K562 (cell line): ENCODE measurements at regions not wholly inside any gene's neighbourhood (a gene's known extent, or its start where the extent isn't known, plus 50 kb on each side); places are given as distances from the start of the nearest gene placed in this dataset.

ENCODE experiments used
- ATAC-seq: fragments of 200-7000 bp; cut with Tn5 transposase; 3 replicates; pipeline ENCODE4 v1.9.1; 2020; ENCODE audit warnings: moderate library complexity
- BruUV-seq: library from RNA; stranded (reverse); fragments of 400-500 nt; replicated peaks from 2 replicates; lab custom pipeline; 2021; lab: Mats Ljungman, UMichigan
- CTCF ChIA-PET: fragments of 300-600 bp; formaldehyde crosslinking; extraction: SDS; loops from one replicate; lab custom pipeline; 2021; ENCODE audit warnings: low intra/inter-chr PET ratio; lab: Yijun Ruan, JAX
- POLR2A ChIA-PET: fragments of 300-600, 350-650 bp; sonication (Branson Sonifier 250); formaldehyde crosslinking; extraction: SDS; loops from one replicate; lab custom pipeline; 2021; ENCODE audit warnings: antibody characterized with exemption, inconsistent platforms; lab: Yijun Ruan, JAX
- DNase-seq, 4 experiments: peaks; one replicate each; pipeline versions ENCODE4 v3.0.0 to v3.0.0-alpha.2; 2011 to 2018; ENCODE audit warnings: low spot score in 3 of 4, mixed read lengths in 3 of 4; ENCODE audit errors: extremely low read depth in 1 of 4
- FAIRE-seq: peaks from 2 replicates; lab custom pipeline; 2011; peaks lifted over from hg19 to GRCh38; lab: Jason Lieb, UNC
- H2AFZ ChIP-seq: 2 replicates; pipeline ENCODE4 v1.6.0; 2011; ENCODE audit warnings: low read depth, low read length, control low read depth, inconsistent platforms
- H3K27ac ChIP-seq: fragments of 200-600 bp; 3 replicates; pipeline ENCODE4 v1.8.0; 2011; ENCODE audit warnings: low read depth, mild to moderate bottlenecking, control low read depth, inconsistent platforms, low read length, moderate library complexity, mixed read lengths; ENCODE audit errors: extremely low read depth
- H3K27me3 ChIP-seq, 2 experiments: fragments of 300-600 bp in 1 of 2; 2 replicates in 1 of 2; 3 replicates in 1 of 2; pipeline versions ENCODE4 v1.6.0 to v1.8.0; 2011; ENCODE audit warnings: inconsistent platforms in 2 of 2, low read length in 2 of 2, mild to moderate bottlenecking in 1 of 2, mixed read lengths in 1 of 2, moderate library complexity in 1 of 2; ENCODE audit not compliant: control insufficient read depth in 2 of 2, insufficient read depth in 2 of 2
- H3K36me3 ChIP-seq: fragments of 300-600 bp; 3 replicates; pipeline ENCODE4 v1.8.0; 2011; ENCODE audit warnings: mild to moderate bottlenecking, low read length, inconsistent platforms; ENCODE audit not compliant: control insufficient read depth, insufficient read depth
- H3K4me1 ChIP-seq, 2 experiments: fragments of 200-600 bp in 1 of 2; replicated peaks in 1 of 2; 2 replicates in 1 of 2; 3 replicates in 1 of 2; pipeline versions ENCODE4 v1.5.1 to v1.8.0; 2011; ENCODE audit warnings: inconsistent platforms in 2 of 2, low read length in 2 of 2, mild to moderate bottlenecking in 1 of 2, mixed read lengths in 1 of 2, moderate library complexity in 1 of 2; ENCODE audit not compliant: control insufficient read depth in 2 of 2, insufficient read depth in 2 of 2
- H3K4me2 ChIP-seq: 2 replicates; pipeline ENCODE4 v1.6.1; 2011; ENCODE audit warnings: low read length, control low read depth, inconsistent platforms, mixed read lengths; ENCODE audit not compliant: insufficient read depth
- H3K4me3 ChIP-seq: fragments of 200-600 bp; sonication (generic), shearing (Covaris generic); 2 replicates; pipeline ENCODE4 v1.5.1; 2016; ENCODE audit warnings: control low read depth, inconsistent platforms
- H3K79me2 ChIP-seq: fragments of 200-600 bp; 3 replicates; pipeline ENCODE4 v1.8.0; 2011; ENCODE audit warnings: low read length, inconsistent platforms; ENCODE audit not compliant: control insufficient read depth, insufficient read depth
- H3K9ac ChIP-seq, 2 experiments: 2 replicates each; pipeline versions ENCODE4 v1.6.0 to v1.6.1; 2011; ENCODE audit warnings: low read depth in 2 of 2, low read length in 2 of 2, control low read depth in 1 of 2, inconsistent platforms in 1 of 2, mild to moderate bottlenecking in 1 of 2, mixed read lengths in 1 of 2; ENCODE audit not compliant: insufficient read depth in 1 of 2
- H3K9me1 ChIP-seq: one replicate; pipeline ENCODE4 v1.6.0; 2011; ENCODE audit warnings: inconsistent platforms, mild to moderate bottlenecking, low read length, moderate library complexity; ENCODE audit not compliant: control insufficient read depth, insufficient read depth
- H3K9me3 ChIP-seq: replicated peaks from 2 replicates; pipeline ENCODE4 v1.5.1; 2011; ENCODE audit warnings: low read depth, low read length, inconsistent platforms; ENCODE audit not compliant: control insufficient read depth, insufficient read depth
- H4K20me1 ChIP-seq: replicated peaks from 2 replicates; pipeline ENCODE4 v1.6.1; 2011; ENCODE audit warnings: low read length, inconsistent platforms, mixed read lengths; ENCODE audit not compliant: control insufficient read depth, insufficient read depth
- ASH1L ChIP-seq: fragments of 450-650 bp; IDR thresholded peaks from 2 replicates; pipeline ENCODE4 v1.6.1; 2018; ENCODE audit warnings: borderline replicate concordance, mild to moderate bottlenecking, low read depth; ENCODE audit not compliant: partially characterized antibody
- CBX5 ChIP-seq: IDR thresholded peaks from 2 replicates; pipeline ENCODE4 v1.6.1; 2014; ENCODE audit warnings: low read depth, borderline replicate concordance
- HNRNPH1 ChIP-seq: fragments of 200-400 bp; formaldehyde crosslinking; optimal IDR thresholded peaks from 2 replicates; pipeline ENCODE3; 2017; ENCODE audit warnings: low read depth, mild to moderate bottlenecking, low read length, moderate library complexity
- MXD1 ChIP-seq: fragments of 250-450 bp; sonication (Bioruptor Pico); IDR thresholded peaks from 2 replicates; pipeline ENCODE4 v1.8.0; 2021; ENCODE audit warnings: borderline replicate concordance, mild to moderate bottlenecking, moderate library complexity; ENCODE audit not compliant: poor library complexity, severe bottlenecking
- MYC ChIP-seq, 2 experiments: fragments of 250-450 bp in 1 of 2; sonication (Bioruptor Pico) in 1 of 2; IDR thresholded peaks; 2 replicates each; pipeline versions ENCODE4 v1.5.1 to v1.6.1; 2012 to 2021; ENCODE audit warnings: low read depth in 2 of 2, borderline replicate concordance in 1 of 2, improper control_type of control experiment in 1 of 2, low read length in 1 of 2, mild to moderate bottlenecking in 1 of 2, moderate library complexity in 1 of 2
- NR2C2 ChIP-seq, 2 experiments: fragments of 200-800 bp in 1 of 2; sonication (Bioruptor generic) in 1 of 2; sonication (generic) in 1 of 2; formaldehyde crosslinking in 1 of 2; IDR thresholded peaks; 2 replicates each; pipeline versions ENCODE4 v1.6.1 to v1.8.0; 2016 to 2022; ENCODE audit warnings: mild to moderate bottlenecking in 1 of 2, missing compliant biosample characterization in 1 of 2, missing genetic modification characterization in 1 of 2, missing genetic modification reagents in 1 of 2
- SAFB2 ChIP-seq: fragments of 200-400 bp; formaldehyde crosslinking; IDR thresholded peaks from 2 replicates; pipeline ENCODE4 v1.6.1; 2018; ENCODE audit warnings: borderline replicate concordance, low read length, low read depth, moderate library complexity; ENCODE audit not compliant: severe bottlenecking
- TAF9B ChIP-seq: fragments of 450-650 bp; IDR thresholded peaks from 2 replicates; pipeline ENCODE4 v1.6.1; 2018; ENCODE audit warnings: mild to moderate bottlenecking; ENCODE audit not compliant: partially characterized antibody
- TBP ChIP-seq: optimal IDR thresholded peaks from 2 replicates; pipeline ENCODE3; 2011; ENCODE audit warnings: low read depth, low read length, improper control_type of control experiment
- ZKSCAN8 ChIP-seq: fragments of 200-800 bp; sonication (Bioruptor generic); IDR thresholded peaks from 2 replicates; pipeline ENCODE4 v1.6.1; 2016; ENCODE audit warnings: missing genetic modification characterization, missing compliant biosample characterization
- ZNF217 ChIP-seq: sonication (generic); formaldehyde crosslinking; IDR thresholded peaks from 2 replicates; pipeline ENCODE4 v1.8.0; 2022; ENCODE audit warnings: mild to moderate bottlenecking, missing genetic modification reagents
- ZNF586 ChIP-seq: fragments of 450-650 bp; formaldehyde crosslinking; conservative IDR thresholded peaks from 2 replicates; pipeline ENCODE4 v1.4.0; 2020; ENCODE audit warnings: mild to moderate bottlenecking, moderate library complexity
- WGBS: fragments of 100-300 bp; shearing (Covaris generic); methylation state at CpG from one replicate; pipeline ENCODE4 v1.1.6; 2016; ENCODE audit warnings: low coverage, mixed read lengths; ENCODE audit not compliant: insufficient coverage; ENCODE audit errors: missing lambda C conversion rate; 5-methylcytosine and 5-hydroxymethylcytosine counted together
- in situ Hi-C: fragments of 300-500 bp; cut with MboI; formaldehyde crosslinking; loops from 4 replicates; pipeline ENCODE4 v1.15.0; 2018; ENCODE audit warnings: inconsistent platforms, mixed read lengths
- intact Hi-C: fragments of 100-400 bp; cut with micrococcal nuclease; formaldehyde crosslinking; loops from 2 replicates; pipeline ENCODE4 v1.14.2; 2022
- TF ChIP-seq, protein P1 (sequence below): fragments of 450-650 bp; IDR thresholded peaks from 2 replicates; pipeline ENCODE4 v1.6.1; 2017; ENCODE audit warnings: antibody characterized with exemption, mild to moderate bottlenecking
- TF ChIP-seq, protein P2 (sequence below): fragments of 250-450 bp; sonication (Bioruptor Pico); IDR thresholded peaks from 2 replicates; pipeline ENCODE4 v1.5.0; 2022; ENCODE audit warnings: mild to moderate bottlenecking

GRCh38 chr3:189027626-189028155 is 144.1 kb upstream of the TPRG1 start:
- CTCF ChIA-PET = no interaction called here
- Histone ChIP-seq H3K36me3 (no peaks in the 10 kb centered on the region), H3K27ac (no peak overlapping the region), H3K9me3 (no peaks in the 10 kb centered on the region)
- in situ Hi-C loops = no loop called here
- no peak for TF ChIP-seq TAF9B
- no peak for TF ChIP-seq MXD1
- TF ChIP-seq ZNF586 (CRISPR knock-in tag) = no peak
- no peak for TF ChIP-seq ZNF217 (CRISPR knock-in tag)
- TF ChIP-seq ASH1L = no peak
- no peak for TF ChIP-seq TBP
- no peak for TF ChIP-seq SAFB2
- TF ChIP-seq, protein P1, sequence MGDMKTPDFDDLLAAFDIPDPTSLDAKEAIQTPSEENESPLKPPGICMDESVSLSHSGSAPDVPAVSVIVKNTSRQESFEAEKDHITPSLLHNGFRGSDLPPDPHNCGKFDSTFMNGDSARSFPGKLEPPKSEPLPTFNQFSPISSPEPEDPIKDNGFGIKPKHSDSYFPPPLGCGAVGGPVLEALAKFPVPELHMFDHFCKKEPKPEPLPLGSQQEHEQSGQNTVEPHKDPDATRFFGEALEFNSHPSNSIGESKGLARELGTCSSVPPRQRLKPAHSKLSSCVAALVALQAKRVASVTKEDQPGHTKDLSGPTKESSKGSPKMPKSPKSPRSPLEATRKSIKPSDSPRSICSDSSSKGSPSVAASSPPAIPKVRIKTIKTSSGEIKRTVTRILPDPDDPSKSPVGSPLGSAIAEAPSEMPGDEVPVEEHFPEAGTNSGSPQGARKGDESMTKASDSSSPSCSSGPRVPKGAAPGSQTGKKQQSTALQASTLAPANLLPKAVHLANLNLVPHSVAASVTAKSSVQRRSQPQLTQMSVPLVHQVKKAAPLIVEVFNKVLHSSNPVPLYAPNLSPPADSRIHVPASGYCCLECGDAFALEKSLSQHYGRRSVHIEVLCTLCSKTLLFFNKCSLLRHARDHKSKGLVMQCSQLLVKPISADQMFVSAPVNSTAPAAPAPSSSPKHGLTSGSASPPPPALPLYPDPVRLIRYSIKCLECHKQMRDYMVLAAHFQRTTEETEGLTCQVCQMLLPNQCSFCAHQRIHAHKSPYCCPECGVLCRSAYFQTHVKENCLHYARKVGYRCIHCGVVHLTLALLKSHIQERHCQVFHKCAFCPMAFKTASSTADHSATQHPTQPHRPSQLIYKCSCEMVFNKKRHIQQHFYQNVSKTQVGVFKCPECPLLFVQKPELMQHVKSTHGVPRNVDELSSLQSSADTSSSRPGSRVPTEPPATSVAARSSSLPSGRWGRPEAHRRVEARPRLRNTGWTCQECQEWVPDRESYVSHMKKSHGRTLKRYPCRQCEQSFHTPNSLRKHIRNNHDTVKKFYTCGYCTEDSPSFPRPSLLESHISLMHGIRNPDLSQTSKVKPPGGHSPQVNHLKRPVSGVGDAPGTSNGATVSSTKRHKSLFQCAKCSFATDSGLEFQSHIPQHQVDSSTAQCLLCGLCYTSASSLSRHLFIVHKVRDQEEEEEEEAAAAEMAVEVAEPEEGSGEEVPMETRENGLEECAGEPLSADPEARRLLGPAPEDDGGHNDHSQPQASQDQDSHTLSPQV = no peak
- TF ChIP-seq CBX5 = no peak
- TF ChIP-seq, protein P2, sequence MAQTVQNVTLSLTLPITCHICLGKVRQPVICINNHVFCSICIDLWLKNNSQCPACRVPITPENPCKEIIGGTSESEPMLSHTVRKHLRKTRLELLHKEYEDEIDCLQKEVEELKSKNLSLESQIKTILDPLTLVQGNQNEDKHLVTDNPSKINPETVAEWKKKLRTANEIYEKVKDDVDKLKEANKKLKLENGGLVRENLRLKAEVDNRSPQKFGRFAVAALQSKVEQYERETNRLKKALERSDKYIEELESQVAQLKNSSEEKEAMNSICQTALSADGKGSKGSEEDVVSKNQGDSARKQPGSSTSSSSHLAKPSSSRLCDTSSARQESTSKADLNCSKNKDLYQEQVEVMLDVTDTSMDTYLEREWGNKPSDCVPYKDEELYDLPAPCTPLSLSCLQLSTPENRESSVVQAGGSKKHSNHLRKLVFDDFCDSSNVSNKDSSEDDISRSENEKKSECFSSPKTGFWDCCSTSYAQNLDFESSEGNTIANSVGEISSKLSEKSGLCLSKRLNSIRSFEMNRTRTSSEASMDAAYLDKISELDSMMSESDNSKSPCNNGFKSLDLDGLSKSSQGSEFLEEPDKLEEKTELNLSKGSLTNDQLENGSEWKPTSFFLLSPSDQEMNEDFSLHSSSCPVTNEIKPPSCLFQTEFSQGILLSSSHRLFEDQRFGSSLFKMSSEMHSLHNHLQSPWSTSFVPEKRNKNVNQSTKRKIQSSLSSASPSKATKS (CRISPR knock-in tag) = no peak
- TF ChIP-seq NR2C2 (CRISPR knock-in tag; IDR thresholded peaks at IDR 0.05) = no peak
- TF ChIP-seq NR2C2 (tag; IDR thresholded peaks at IDR 0.05) = no peak
- TF ChIP-seq MYC (IDR thresholded peaks at IDR 0.05; ENCODE audit: low read depth, low read length) = no peak
- TF ChIP-seq MYC (CRISPR knock-in tag; IDR thresholded peaks at IDR 0.05; ENCODE audit: borderline replicate concordance, low read depth) = no peak
- no peak for TF ChIP-seq ZKSCAN8 (CRISPR knock-in tag)
- no peak for TF ChIP-seq HNRNPH1
- TF ChIP-seq, all 486 proteins: peak for 0
- intact Hi-C loops = no loop called here
- Histone ChIP-seq H3K79me2 (no peaks in the 10 kb centered on the region), H3K9ac (no peak overlapping the region), H2AFZ (no peak overlapping the region), H3K9me1 (no peaks in the 10 kb centered on the region), H3K4me1 (no peaks in the 10 kb centered on the region), H3K4me3 (no peak overlapping the region), H3K4me2 (no peak overlapping the region), H3K27me3 (no peaks in the 10 kb centered on the region), H4K20me1 (no peaks in the 10 kb centered on the region)
- FAIRE-seq (no peak), ATAC-seq (no peak), DNase-seq (no peak)
- POLR2A ChIA-PET = no interaction called here
- 1% methylated on average over 4 of the region's 4 CpGs for WGBS
- BruUV-seq = no TSS peak
